ENCODE measurements at regions not wholly inside any gene's neighbourhood (a gene's known extent, or its start where the extent isn't known, plus 50 kb on each side); places are given as distances from the start of the nearest gene placed in this dataset.

GRCh38 chr1:220363196-220363837 lies 91.1 kb upstream of the RAB3GAP2 start:
- H3K36me3 ChIP-seq, result no peaks in the 10 kb centered on the region
- no peak for TF ChIP-seq CTCF (IDR thresholded peaks at IDR 0.05; ENCODE audit: low read depth, low read length)
- no peaks in the 10 kb centered on the region for H3K9me3 ChIP-seq (ENCODE audit: low read depth)
- peaks cover 2% of the 10 kb centered on the region for H3K4me1 ChIP-seq (ENCODE audit: low read depth)
- no peak for DNase-seq (ENCODE audit: low read depth in 1 of 2, low spot score in 1 of 2)
- H3K4me3 ChIP-seq, result no peak overlapping the region
- H3K27ac ChIP-seq, result no peak overlapping the region
- H3K27me3 ChIP-seq, result no peaks in the 10 kb centered on the region

GRCh38 chr1:220356981-220357850 lies 85.0 kb upstream of the RAB3GAP2 start:
- Histone ChIP-seq H3K27ac (peak overlapping the region; percentile 64), H3K9me3 (ENCODE audit: low read depth) (no peaks in the 10 kb centered on the region), H3K36me3 (no peaks in the 10 kb centered on the region), H3K27me3 (no peaks in the 10 kb centered on the region), H3K4me1 (ENCODE audit: low read depth) (peaks cover 9% of the 10 kb centered on the region), H3K4me3 (no peak overlapping the region)
- TF ChIP-seq CTCF (IDR thresholded peaks at IDR 0.05; ENCODE audit: low read depth, low read length), result no peak
- no peak for DNase-seq (ENCODE audit: low read depth in 1 of 2, low spot score in 1 of 2)

DNA sequence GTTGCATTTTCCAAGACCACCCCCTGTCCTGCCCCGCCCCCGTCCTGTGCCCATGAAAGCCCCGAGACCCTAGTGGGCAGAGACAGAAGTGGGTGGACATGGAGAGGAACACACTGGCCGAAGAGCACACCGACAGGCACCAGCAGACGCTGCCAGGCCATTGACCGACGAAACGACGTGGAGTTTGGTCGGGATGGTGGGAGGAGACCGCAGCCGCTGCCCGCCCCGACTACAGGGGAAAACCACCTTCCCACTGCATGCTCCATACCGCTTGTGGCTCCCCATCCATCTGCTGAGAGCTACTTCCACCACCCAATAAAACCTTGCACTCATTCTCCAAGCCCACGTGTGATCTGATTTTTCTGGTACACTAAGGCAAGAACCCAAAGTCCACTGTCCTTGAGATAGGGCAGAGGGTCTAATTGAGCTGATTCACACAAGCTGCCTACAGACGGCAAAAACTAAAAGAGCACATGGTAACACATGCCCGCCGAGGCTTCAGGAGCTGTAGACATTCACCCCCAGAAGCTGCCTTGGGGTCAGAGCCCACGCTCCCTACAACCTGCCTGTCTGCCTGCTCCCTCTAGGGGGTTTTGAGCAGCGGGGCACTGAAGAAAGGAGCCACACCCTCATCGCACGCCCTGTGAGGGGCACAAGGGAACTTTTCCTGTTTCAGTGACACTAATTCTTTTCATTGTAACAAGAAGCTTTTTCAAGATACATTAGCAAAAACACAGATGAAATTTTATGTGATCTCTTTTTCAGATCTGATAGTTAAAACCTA lies 81.2 kb upstream of the RAB3GAP2 start:
- Histone ChIP-seq H3K4me1 (ENCODE audit: low read depth) (peaks cover 29% of the 10 kb centered on the region), H3K4me3 (no peak overlapping the region), H3K27me3 (no peaks in the 10 kb centered on the region), H3K27ac (no peak overlapping the region), H3K36me3 (no peaks in the 10 kb centered on the region), H3K9me3 (ENCODE audit: low read depth) (no peaks in the 10 kb centered on the region)
- DNase-seq (ENCODE audit: low read depth in 1 of 2, low spot score in 1 of 2), result no peak
- no peak for TF ChIP-seq CTCF (IDR thresholded peaks at IDR 0.05; ENCODE audit: low read depth, low read length)

DNA sequence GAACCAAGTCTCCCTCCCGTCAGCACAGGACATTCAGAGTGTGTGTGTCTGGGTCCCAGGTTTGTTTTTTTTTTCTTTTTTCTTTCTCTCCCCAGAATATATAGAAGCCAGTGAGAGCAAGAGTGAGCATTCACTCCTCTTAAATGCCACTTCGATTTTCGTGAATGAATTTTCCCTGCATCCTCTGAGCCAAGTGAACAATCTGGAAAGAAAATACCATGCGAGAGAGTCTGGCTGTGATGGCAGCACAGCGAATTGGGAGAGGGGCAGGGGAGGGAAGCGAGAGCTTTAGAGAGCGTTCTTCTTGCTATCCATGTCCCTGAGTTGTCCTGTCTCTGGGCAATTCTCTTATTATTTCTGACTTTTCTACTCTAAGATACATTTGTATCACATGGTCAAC lies 76.0 kb upstream of the RAB3GAP2 start:
- H3K9me3 ChIP-seq (ENCODE audit: low read depth), result no peaks in the 10 kb centered on the region
- H3K27ac ChIP-seq, result no peak overlapping the region
- no peak for TF ChIP-seq CTCF (IDR thresholded peaks at IDR 0.05; ENCODE audit: low read depth, low read length)
- H3K27me3 ChIP-seq, result no peaks in the 10 kb centered on the region
- no peak for DNase-seq (ENCODE audit: low read depth in 1 of 2, low spot score in 1 of 2)
- peaks cover 21% of the 10 kb centered on the region for H3K4me1 ChIP-seq (ENCODE audit: low read depth)
- no peak overlapping the region for H3K4me3 ChIP-seq
- H3K36me3 ChIP-seq, result no peaks in the 10 kb centered on the region

DNA sequence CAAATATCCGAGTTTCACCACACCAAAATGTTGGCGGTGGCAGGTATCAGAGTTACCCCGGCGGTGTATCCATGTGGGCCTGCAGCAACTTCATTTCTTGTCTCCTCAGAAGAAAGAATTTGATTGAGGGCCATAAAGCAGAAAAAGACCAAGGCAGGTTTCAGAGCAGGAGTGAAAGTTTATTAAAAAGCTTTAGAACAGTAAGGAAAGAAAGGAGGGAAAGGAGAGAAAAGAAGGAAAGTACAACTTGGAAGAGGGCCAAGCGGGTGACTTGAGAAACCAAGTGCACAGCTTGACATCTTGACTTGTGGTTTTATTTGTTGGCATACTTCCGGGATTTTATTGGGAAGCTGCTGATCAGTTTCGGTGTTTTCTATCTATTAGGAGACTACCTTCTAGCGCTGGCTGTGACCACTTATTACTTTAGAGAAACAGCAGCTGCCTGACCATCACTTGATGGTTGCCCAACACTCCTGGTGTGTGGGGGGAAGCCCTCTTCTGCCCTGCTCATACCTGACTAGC lies 75.5 kb upstream of the RAB3GAP2 start:
- Histone ChIP-seq H3K27me3 (no peaks in the 10 kb centered on the region), H3K9me3 (ENCODE audit: low read depth) (no peaks in the 10 kb centered on the region), H3K27ac (no peak overlapping the region), H3K36me3 (no peaks in the 10 kb centered on the region), H3K4me3 (no peak overlapping the region), H3K4me1 (ENCODE audit: low read depth) (peaks cover 21% of the 10 kb centered on the region)
- no peak for TF ChIP-seq CTCF (IDR thresholded peaks at IDR 0.05; ENCODE audit: low read depth, low read length)
- no peak for DNase-seq (ENCODE audit: low read depth in 1 of 2, low spot score in 1 of 2)

All from cardiac muscle cell (in vitro differentiated cells and primary cell).